MCF 10A (cell line): ENCODE measurements at regions not wholly inside any gene's neighbourhood (a gene's known extent, or its start where the extent isn't known, plus 50 kb on each side); places are given as distances from the start of the nearest gene placed in this dataset.

Experiments used
- BruUV-seq: library from RNA; stranded (reverse); fragments of 400-500 nt; replicated peaks from 2 replicates; lab custom pipeline; 2021; lab: Mats Ljungman, UMichigan
- CTCF ChIA-PET: fragments of 300-600 bp; sonication (Branson Sonifier 250); formaldehyde crosslinking; extraction: SDS; loops from one replicate; lab custom pipeline; 2021; ENCODE audit warnings: antibody characterized with exemption, inconsistent platforms; lab: Yijun Ruan, JAX
- POLR2A ChIA-PET: fragments of 300-600, 350-650 bp; sonication (Branson Sonifier 250); formaldehyde crosslinking; extraction: SDS; loops from one replicate; lab custom pipeline; 2020; ENCODE audit warnings: antibody characterized with exemption, inconsistent platforms; lab: Yijun Ruan, JAX
- DNase-seq: peaks from one replicate; pipeline ENCODE4 v3.0.0-alpha.2; 2018; ENCODE audit not compliant: unreplicated experiment
- H3K27ac Mint-ChIP-seq: one replicate; pipeline ENCODE4 v1.8.0; 2022; ENCODE audit warnings: mild to moderate bottlenecking, low read depth, mixed read lengths; ENCODE audit not compliant: unreplicated experiment
- H3K27me3 Mint-ChIP-seq: one replicate; pipeline ENCODE4 v1.8.0; 2022; ENCODE audit warnings: mixed read lengths; ENCODE audit not compliant: insufficient read depth, unreplicated experiment
- H3K36me3 Mint-ChIP-seq: one replicate; pipeline ENCODE4 v1.8.0; 2022; ENCODE audit warnings: mild to moderate bottlenecking, moderate library complexity, mixed read lengths; ENCODE audit not compliant: insufficient read depth, unreplicated experiment
- H3K4me1 Mint-ChIP-seq: one replicate; pipeline ENCODE4 v1.8.0; 2022; ENCODE audit warnings: mixed read lengths; ENCODE audit not compliant: insufficient read depth, unreplicated experiment
- H3K4me3 Mint-ChIP-seq: one replicate; pipeline ENCODE4 v1.8.0; 2022; ENCODE audit warnings: mild to moderate bottlenecking, moderate library complexity, mixed read lengths; ENCODE audit not compliant: unreplicated experiment
- H3K9me3 Mint-ChIP-seq: one replicate; pipeline ENCODE4 v1.8.0; 2022; ENCODE audit warnings: mixed read lengths; ENCODE audit not compliant: unreplicated experiment
- CTCF ChIP-seq: fragments of 200-600 bp; IDR thresholded peaks from one replicate; pipeline ENCODE4 v1.8.0; 2022; ENCODE audit warnings: antibody characterized with exemption, mild to moderate bottlenecking; ENCODE audit not compliant: unreplicated experiment
- intact Hi-C: fragments of 100-400 bp; cut with micrococcal nuclease; formaldehyde crosslinking; loops from 2 replicates; pipeline ENCODE4 v1.14.1; 2022

GRCh38 chr14:51515611-51516010, 136.1 kb upstream of the FRMD6 start:
- Mint-ChIP-seq H3K27ac (no peak overlapping the region), H3K36me3 (peaks cover 10% of the 10 kb centered on the region), H3K27me3 (no peaks in the 10 kb centered on the region), H3K9me3 (no peaks in the 10 kb centered on the region), H3K4me3 (no peak overlapping the region), H3K4me1 (peaks cover 21% of the 10 kb centered on the region)
- DNase-seq: no peak
- no TSS peak for BruUV-seq
- ChIA-PET CTCF (interaction anchor here (0.6 kb wide), 1 partner anchor 61 kb away, joined by 4 read pairs; no protein-coding TSS in a partner anchor), POLR2A (interaction anchor here (0.9 to 1.5 kb wide), 2 partner anchors 25 kb away, joined by 4 read pairs; no protein-coding TSS in a partner anchor)
- no peak for TF ChIP-seq CTCF
- intact Hi-C loops: no loop called here

GRCh38 chr14:51516706-51517395, 134.9 kb upstream of the FRMD6 start:
- no peaks in the 10 kb centered on the region for H3K9me3 Mint-ChIP-seq
- no TSS peak for BruUV-seq
- no peaks in the 10 kb centered on the region for H3K36me3 Mint-ChIP-seq

GRCh38 chr14:51518280-51518679, 133.4 kb upstream of the FRMD6 start:
- Mint-ChIP-seq H3K36me3 (no peaks in the 10 kb centered on the region), H3K9me3 (no peaks in the 10 kb centered on the region), H3K27me3 (no peaks in the 10 kb centered on the region), H3K4me1 (peaks cover 20% of the 10 kb centered on the region), H3K27ac (no peak overlapping the region), H3K4me3 (no peak overlapping the region)
- ChIA-PET POLR2A (interaction anchor here (0.7 to 1.1 kb wide), 3 partner anchors 12 to 27 kb away, joined by 3 to 4 read pairs (median 3); no protein-coding TSS in a partner anchor), CTCF (interaction anchor here (0.5 to 1.0 kb wide), 4 partner anchors 35 to 234 kb away, joined by 3 to 4 read pairs (median 4); no protein-coding TSS in a partner anchor)
- no peak for DNase-seq
- intact Hi-C loops: no loop called here
- no peak for TF ChIP-seq CTCF
- no TSS peak for BruUV-seq

More at GRCh38 chr14:51516706-51517395, 134.9 kb upstream of the FRMD6 start:
- TF ChIP-seq CTCF: no peak
- Mint-ChIP-seq H3K27ac (no peak overlapping the region), H3K4me1 (peaks cover 18% of the 10 kb centered on the region), H3K27me3 (no peaks in the 10 kb centered on the region), H3K4me3 (no peak overlapping the region)
- intact Hi-C loops: no loop called here
- ChIA-PET POLR2A (interaction anchor here (0.7 to 1.6 kb wide), 9 partner anchors 10 to 118 kb away, joined by 3 to 4 read pairs (median 3); no protein-coding TSS in a partner anchor), CTCF (interaction anchor here (0.6 to 1.0 kb wide), 3 partner anchors 11 to 351 kb away, joined by 3 read pairs; no protein-coding TSS in a partner anchor)
- DNase-seq: no peak

GRCh38 chr14:51518711-51519110, 133.0 kb upstream of the FRMD6 start:
- Mint-ChIP-seq H3K27ac (no peak overlapping the region), H3K36me3 (no peaks in the 10 kb centered on the region), H3K4me3 (no peak overlapping the region), H3K4me1 (peaks cover 20% of the 10 kb centered on the region), H3K9me3 (no peaks in the 10 kb centered on the region), H3K27me3 (no peaks in the 10 kb centered on the region)
- intact Hi-C loops: no loop called here
- DNase-seq: no peak
- ChIA-PET POLR2A (interaction anchor here (0.7 to 1.0 kb wide), 2 partner anchors 12 to 15 kb away, joined by 3 to 4 read pairs; no protein-coding TSS in a partner anchor), CTCF (interaction anchor here (0.5 to 0.7 kb wide), 3 partner anchors 137 to 235 kb away, joined by 3 to 4 read pairs (median 3); no protein-coding TSS in a partner anchor)
- no TSS peak for BruUV-seq
- TF ChIP-seq CTCF: no peak
